PFSK-1 (cell line): ENCODE measurements at regions not wholly inside any gene's neighbourhood (a gene's known extent, or its start where the extent isn't known, plus 50 kb on each side); places are given as distances from the start of the nearest gene placed in this dataset.

Experiments used
- POLR2AphosphoS5 ChIP-seq: IDR thresholded peaks from 2 replicates; pipeline ENCODE4 v1.6.1; 2012; ENCODE audit warnings: low read depth, mild to moderate bottlenecking, control low read depth, low read length, moderate library complexity
- SIN3A ChIP-seq: IDR thresholded peaks from 2 replicates; pipeline ENCODE4 v1.6.1; 2012; ENCODE audit warnings: mild to moderate bottlenecking, low read length, moderate library complexity, borderline replicate concordance; ENCODE audit not compliant: insufficient read depth
- TAF1 ChIP-seq: IDR thresholded peaks from 2 replicates; pipeline ENCODE4 v1.6.1; 2012; ENCODE audit warnings: low read length, control low read depth, borderline replicate concordance; ENCODE audit not compliant: insufficient read depth
- TF ChIP-seq, protein P1 (sequence below), 2 experiments: IDR thresholded peaks; 2 replicates each; pipeline versions ENCODE4 v1.6.1 to v1.8.0; 2011 to 2012; ENCODE audit warnings: low read depth in 2 of 2, low read length in 2 of 2, control low read depth in 1 of 2, inconsistent platforms in 1 of 2, mild to moderate bottlenecking in 1 of 2, moderate library complexity in 1 of 2; ENCODE audit not compliant: insufficient read depth in 1 of 2

DNA sequence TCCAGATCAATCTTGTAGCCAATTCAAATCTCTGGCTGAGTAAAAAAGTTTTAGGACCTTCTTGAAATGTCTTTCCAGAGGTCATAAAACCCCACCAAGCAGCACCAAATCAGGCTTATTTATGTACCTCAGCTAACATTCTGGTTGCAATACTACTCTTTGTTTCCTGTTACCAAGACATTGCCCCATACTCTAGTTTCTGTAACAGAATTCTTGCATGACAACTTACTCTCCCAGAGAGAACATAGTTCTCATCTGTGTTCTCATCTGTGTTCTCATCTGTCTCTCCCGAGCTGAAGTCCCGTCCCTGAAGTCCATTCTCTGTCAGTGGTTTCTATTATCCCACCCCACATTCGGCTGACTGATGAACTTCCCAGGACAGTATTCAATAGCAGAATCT is 1285.1 kb downstream of the XPNPEP1 start:
- TF ChIP-seq, protein P1, sequence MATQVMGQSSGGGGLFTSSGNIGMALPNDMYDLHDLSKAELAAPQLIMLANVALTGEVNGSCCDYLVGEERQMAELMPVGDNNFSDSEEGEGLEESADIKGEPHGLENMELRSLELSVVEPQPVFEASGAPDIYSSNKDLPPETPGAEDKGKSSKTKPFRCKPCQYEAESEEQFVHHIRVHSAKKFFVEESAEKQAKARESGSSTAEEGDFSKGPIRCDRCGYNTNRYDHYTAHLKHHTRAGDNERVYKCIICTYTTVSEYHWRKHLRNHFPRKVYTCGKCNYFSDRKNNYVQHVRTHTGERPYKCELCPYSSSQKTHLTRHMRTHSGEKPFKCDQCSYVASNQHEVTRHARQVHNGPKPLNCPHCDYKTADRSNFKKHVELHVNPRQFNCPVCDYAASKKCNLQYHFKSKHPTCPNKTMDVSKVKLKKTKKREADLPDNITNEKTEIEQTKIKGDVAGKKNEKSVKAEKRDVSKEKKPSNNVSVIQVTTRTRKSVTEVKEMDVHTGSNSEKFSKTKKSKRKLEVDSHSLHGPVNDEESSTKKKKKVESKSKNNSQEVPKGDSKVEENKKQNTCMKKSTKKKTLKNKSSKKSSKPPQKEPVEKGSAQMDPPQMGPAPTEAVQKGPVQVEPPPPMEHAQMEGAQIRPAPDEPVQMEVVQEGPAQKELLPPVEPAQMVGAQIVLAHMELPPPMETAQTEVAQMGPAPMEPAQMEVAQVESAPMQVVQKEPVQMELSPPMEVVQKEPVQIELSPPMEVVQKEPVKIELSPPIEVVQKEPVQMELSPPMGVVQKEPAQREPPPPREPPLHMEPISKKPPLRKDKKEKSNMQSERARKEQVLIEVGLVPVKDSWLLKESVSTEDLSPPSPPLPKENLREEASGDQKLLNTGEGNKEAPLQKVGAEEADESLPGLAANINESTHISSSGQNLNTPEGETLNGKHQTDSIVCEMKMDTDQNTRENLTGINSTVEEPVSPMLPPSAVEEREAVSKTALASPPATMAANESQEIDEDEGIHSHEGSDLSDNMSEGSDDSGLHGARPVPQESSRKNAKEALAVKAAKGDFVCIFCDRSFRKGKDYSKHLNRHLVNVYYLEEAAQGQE (IDR thresholded peaks at IDR 0.05; ENCODE audit: insufficient read depth in 1 of 2, low read depth in 2 of 2, low read length in 2 of 2), result no peak
- TF ChIP-seq SIN3A (no peak), POLR2AphosphoS5 (no peak), TAF1 (no peak)
